ENCODE measurements at regions not wholly inside any gene's neighbourhood (a gene's known extent, or its start where the extent isn't known, plus 50 kb on each side); places are given as distances from the start of the nearest gene placed in this dataset.
A peak's percentile ranks its signal among the peaks of the same experiment; 100 is the strongest.

DNA sequence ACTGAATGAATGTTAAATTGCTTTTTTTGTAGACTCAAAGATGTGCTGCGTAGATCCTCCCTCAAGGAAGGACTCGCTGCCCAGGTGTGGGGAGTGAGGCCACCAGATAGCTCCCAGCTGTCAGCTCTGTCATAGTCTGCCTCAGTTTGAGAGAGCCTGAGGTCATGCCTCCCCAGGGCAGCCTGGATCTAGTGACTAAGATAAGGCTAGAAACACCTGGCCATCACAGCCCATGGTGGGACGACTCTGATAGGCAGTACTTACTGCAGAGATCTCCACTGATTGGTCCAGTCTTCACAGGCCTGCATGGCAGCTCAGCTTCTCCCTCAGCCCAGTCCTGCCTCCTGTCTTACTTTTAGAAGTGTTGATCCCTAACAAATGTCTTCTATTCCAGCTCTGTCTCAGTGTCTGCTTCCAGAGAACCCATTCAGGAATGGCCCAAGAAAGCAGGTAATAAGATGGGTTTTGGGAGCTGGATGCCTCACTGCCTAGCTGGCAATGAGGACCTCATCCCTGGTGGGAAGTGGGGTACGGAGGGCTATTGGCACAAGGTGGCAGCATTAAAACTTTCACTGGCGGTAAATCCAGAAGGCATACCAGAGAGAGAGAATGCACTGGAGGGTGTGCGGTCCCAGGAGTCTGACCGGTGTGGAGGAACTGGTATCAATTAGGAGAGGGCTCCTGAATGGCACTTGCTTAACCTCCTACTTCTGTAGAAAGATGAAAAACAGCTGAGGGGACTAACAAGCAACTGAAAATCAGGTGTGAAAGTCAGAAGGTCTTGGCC lies 55.3 kb upstream of the GPR37L1 start:
- Histone ChIP-seq H3K9me3 (no peaks in the 10 kb centered on the region), H3K27me3 (no peaks in the 10 kb centered on the region), H3K4me1 (no peaks in the 10 kb centered on the region), H3K4me3 (ENCODE audit: low read depth, low read length) (no peak overlapping the region), H3K36me3 (no peaks in the 10 kb centered on the region)
- TF ChIP-seq, protein P1, sequence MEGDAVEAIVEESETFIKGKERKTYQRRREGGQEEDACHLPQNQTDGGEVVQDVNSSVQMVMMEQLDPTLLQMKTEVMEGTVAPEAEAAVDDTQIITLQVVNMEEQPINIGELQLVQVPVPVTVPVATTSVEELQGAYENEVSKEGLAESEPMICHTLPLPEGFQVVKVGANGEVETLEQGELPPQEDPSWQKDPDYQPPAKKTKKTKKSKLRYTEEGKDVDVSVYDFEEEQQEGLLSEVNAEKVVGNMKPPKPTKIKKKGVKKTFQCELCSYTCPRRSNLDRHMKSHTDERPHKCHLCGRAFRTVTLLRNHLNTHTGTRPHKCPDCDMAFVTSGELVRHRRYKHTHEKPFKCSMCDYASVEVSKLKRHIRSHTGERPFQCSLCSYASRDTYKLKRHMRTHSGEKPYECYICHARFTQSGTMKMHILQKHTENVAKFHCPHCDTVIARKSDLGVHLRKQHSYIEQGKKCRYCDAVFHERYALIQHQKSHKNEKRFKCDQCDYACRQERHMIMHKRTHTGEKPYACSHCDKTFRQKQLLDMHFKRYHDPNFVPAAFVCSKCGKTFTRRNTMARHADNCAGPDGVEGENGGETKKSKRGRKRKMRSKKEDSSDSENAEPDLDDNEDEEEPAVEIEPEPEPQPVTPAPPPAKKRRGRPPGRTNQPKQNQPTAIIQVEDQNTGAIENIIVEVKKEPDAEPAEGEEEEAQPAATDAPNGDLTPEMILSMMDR (IDR thresholded peaks at IDR 0.05; ENCODE audit: low read depth, low read length), result no peak
- DNase-seq, result no peak

DNA sequence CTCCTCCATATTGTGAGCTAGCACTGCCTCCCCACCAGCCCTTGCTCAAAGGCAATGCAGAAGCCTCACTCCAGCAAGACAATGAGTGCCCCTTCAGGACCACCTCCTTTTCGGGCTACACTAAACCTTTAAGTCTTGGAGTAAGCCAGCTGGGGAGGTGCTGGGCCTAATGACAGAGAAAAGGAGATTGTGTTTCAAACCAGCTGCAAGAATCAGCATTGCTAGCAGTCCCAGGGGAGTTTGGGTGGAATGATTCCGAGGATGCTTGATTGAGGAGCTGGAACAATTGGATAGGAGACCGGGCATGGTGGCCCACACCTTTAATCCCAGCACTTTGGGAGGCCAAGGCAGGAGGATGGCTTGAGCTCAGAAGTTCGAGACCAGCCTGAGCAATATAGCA lies 54.1 kb upstream of the GPR37L1 start:
- TF ChIP-seq, protein P1 (IDR thresholded peaks at IDR 0.05; ENCODE audit: low read depth, low read length), result no peak
- Histone ChIP-seq H3K4me1 (no peaks in the 10 kb centered on the region), H3K9me3 (no peaks in the 10 kb centered on the region), H3K36me3 (no peaks in the 10 kb centered on the region), H3K27me3 (no peaks in the 10 kb centered on the region), H3K4me3 (ENCODE audit: low read depth, low read length) (no peak overlapping the region)
- no peak for DNase-seq

DNA sequence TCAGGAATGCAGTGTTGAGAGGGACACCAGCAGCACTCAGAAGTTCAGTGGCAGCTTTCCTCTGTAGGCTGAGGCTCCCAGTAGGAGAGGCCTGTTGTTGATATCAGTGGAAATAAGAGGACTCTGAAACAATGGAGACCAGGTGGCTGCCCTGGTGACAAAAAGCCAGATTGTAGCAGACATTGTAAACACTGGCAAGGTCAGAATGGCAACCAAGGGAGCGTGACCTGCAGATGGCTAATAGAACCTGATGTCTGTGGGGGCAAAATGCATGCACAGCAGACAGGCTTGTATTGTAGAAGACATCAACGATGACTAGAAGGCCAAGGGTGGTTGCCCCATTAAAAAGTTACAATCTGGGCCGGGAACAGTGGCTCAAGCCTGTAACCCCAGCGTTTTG lies 53.1 kb upstream of the GPR37L1 start:
- DNase-seq, result peak; percentile 56
- no peak overlapping the region for H3K4me3 ChIP-seq (ENCODE audit: low read depth, low read length)
- TF ChIP-seq, protein P1 (IDR thresholded peaks at IDR 0.05; ENCODE audit: low read depth, low read length), result no peak
- H3K4me1 ChIP-seq, result no peaks in the 10 kb centered on the region
- no peaks in the 10 kb centered on the region for H3K9me3 ChIP-seq
- no peaks in the 10 kb centered on the region for H3K27me3 ChIP-seq
- no peaks in the 10 kb centered on the region for H3K36me3 ChIP-seq

DNA sequence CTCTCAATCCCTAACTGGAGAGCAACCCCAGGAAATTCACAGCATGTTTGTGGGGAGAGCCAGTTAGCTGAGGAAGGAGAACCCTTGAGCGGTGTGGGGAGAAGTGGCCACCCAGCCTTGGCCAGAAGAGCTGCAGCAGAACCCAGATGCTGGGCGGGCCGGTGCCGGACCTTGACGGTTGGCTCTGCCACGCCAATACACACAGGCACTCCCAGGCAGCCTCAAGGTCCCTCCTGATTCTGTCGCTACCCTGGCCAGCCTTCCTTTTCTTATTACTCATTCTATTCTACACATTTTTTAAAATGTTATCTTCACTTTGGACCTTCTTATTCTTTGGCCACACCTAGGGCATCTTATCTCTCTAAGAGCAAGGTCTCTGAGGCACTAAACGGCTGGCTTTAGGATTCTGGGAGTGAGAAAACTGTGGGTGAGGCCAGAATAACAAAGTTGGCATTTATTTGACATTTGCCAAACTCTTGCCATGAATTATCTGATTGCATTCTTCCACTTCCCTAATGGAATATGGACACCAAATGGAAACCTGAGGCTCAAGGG lies 50.4 kb upstream of the GPR37L1 start:
- Histone ChIP-seq H3K4me1 (peaks cover 18% of the 10 kb centered on the region), H3K36me3 (no peaks in the 10 kb centered on the region), H3K27me3 (no peaks in the 10 kb centered on the region), H3K9me3 (no peaks in the 10 kb centered on the region), H3K4me3 (ENCODE audit: low read depth, low read length) (no peak overlapping the region)
- TF ChIP-seq, protein P1 (IDR thresholded peaks at IDR 0.05; ENCODE audit: low read depth, low read length), result no peak
- no peak for DNase-seq

All from BE2C (cell line).